SU-DHL-6 (cell line): ENCODE measurements at regions not wholly inside any gene's neighbourhood (a gene's known extent, or its start where the extent isn't known, plus 50 kb on each side); places are given as distances from the start of the nearest gene placed in this dataset.

ENCODE experiments used
- CTCF ChIP-seq: fragments of 200-600 bp; sonication (generic); IDR thresholded peaks from one replicate; pipeline ENCODE4 v1.5.1; 2017; ENCODE audit warnings: antibody characterized with exemption, mild to moderate bottlenecking, low read length, moderate library complexity; ENCODE audit not compliant: insufficient read depth, poor library complexity, severe bottlenecking
- EZH2phosphoT487 ChIP-seq: fragments of 200-600 bp; sonication (generic), shearing (Covaris generic); conservative IDR thresholded peaks from 2 replicates; pipeline ENCODE4 v1.6.1; 2018; ENCODE audit warnings: mild to moderate bottlenecking, antibody characterized with exemption, low read length, moderate library complexity, mixed read lengths

- TF ChIP-seq CTCF = no peak
- no peak for TF ChIP-seq EZH2phosphoT487
Observed at GRCh38 chr9:105158898-105159297, 85.6 kb upstream of the SLC44A1 start.
